ENCODE measurements at regions not wholly inside any gene's neighbourhood (a gene's known extent, or its start where the extent isn't known, plus 50 kb on each side); places are given as distances from the start of the nearest gene placed in this dataset.

DNA sequence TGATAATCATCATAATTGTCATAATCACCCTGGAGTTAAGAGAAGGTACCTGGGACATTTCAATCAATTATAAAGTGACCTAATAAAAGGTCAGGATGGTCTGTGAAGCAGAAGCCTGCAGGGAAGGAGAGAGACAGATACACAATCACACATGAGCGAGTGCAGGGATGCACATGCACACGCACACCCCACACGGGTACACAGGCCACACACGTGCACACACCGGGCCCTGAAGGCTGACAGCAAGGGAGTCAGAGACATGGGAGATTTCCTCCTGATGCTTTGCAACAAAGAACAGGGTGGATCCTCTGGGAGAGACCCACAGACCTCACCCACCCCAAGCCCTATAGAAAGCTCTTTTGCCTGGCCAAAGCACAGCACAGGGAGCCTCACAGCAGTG is 82.3 kb upstream of the ZC3H12A start:
- H3K36me3 ChIP-seq: no peaks in the 10 kb centered on the region
- H3K9me3 ChIP-seq: no peaks in the 10 kb centered on the region
- no peak for TF ChIP-seq POLR2AphosphoS5 (IDR thresholded peaks at IDR 0.05)
- TF ChIP-seq, protein P1, sequence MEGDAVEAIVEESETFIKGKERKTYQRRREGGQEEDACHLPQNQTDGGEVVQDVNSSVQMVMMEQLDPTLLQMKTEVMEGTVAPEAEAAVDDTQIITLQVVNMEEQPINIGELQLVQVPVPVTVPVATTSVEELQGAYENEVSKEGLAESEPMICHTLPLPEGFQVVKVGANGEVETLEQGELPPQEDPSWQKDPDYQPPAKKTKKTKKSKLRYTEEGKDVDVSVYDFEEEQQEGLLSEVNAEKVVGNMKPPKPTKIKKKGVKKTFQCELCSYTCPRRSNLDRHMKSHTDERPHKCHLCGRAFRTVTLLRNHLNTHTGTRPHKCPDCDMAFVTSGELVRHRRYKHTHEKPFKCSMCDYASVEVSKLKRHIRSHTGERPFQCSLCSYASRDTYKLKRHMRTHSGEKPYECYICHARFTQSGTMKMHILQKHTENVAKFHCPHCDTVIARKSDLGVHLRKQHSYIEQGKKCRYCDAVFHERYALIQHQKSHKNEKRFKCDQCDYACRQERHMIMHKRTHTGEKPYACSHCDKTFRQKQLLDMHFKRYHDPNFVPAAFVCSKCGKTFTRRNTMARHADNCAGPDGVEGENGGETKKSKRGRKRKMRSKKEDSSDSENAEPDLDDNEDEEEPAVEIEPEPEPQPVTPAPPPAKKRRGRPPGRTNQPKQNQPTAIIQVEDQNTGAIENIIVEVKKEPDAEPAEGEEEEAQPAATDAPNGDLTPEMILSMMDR (IDR thresholded peaks at IDR 0.05): no peak
- TF ChIP-seq POLR2A (IDR thresholded peaks at IDR 0.05): no peak
- no peak for TF ChIP-seq EP300 (IDR thresholded peaks at IDR 0.05)
- ATAC-seq: no peak
- WGBS, 2 donors (ENCODE audit: low coverage in 1 of 2): 57 to 66% methylated on average over 2 to 4 of the region's 5 CpGs
- peaks cover 88% of the 10 kb centered on the region for H3K27me3 ChIP-seq
- H3K4me1 ChIP-seq: no peaks in the 10 kb centered on the region
- no peak overlapping the region for H3K4me3 ChIP-seq
- no peak overlapping the region for H3K27ac ChIP-seq

DNA sequence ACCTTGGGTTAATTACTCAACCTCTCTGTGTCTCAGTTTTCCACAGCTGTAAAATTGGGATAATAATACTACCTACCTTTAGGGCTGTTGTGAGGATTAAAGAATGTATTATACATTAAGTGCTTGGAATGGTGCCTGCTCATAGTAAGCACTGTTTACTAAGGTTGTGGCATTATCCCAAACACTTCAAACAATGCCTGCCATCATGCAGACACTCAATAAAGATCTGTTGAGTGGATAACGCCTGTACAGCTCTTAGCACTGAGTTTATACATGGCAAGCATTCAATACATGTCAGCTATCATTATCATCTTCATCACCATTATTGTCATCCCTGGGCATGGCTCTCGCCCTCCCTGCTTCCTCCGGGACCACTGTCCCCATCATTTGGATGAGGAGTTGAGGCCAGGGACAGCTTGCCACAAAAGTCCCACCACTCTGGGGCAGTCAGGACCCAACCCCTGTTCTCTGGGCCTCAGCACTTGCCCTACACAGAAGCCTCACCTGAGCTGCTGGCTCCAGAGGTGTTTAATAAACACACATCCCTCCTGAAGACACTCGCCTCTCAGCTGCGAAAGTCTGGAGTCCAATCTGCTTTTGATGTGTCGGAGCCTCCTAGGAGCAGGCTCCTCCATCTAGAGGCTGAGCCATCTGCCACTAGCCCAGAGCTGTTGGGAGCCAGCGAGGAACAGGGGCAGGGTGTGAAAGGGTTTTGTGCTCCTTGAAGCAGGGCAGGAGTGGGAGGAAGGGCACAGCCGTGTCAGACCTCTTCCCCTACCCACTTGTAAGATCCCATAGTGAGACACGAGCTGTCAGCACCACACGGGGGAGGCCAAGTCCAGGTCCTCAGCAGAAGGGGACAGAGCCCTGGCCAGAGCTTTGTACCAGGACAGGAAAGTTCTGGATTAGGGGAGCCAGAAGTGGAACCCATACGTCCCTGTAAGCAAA is 80.9 kb upstream of the ZC3H12A start:
- H3K36me3 ChIP-seq: no peaks in the 10 kb centered on the region
- no peak overlapping the region for H3K27ac ChIP-seq
- 24 to 55% methylated on average over 3 to 4 of the region's 11 CpGs for WGBS, 2 donors (ENCODE audit: low coverage in 1 of 2)
- no peaks in the 10 kb centered on the region for H3K4me1 ChIP-seq
- no peak for ATAC-seq
- H3K9me3 ChIP-seq: no peaks in the 10 kb centered on the region
- TF ChIP-seq EP300 (IDR thresholded peaks at IDR 0.05) (no peak), POLR2A (IDR thresholded peaks at IDR 0.05) (no peak), POLR2AphosphoS5 (IDR thresholded peaks at IDR 0.05) (no peak)
- TF ChIP-seq, protein P1 (IDR thresholded peaks at IDR 0.05): no peak
- no peak overlapping the region for H3K4me3 ChIP-seq
- H3K27me3 ChIP-seq: peaks cover 89% of the 10 kb centered on the region

DNA sequence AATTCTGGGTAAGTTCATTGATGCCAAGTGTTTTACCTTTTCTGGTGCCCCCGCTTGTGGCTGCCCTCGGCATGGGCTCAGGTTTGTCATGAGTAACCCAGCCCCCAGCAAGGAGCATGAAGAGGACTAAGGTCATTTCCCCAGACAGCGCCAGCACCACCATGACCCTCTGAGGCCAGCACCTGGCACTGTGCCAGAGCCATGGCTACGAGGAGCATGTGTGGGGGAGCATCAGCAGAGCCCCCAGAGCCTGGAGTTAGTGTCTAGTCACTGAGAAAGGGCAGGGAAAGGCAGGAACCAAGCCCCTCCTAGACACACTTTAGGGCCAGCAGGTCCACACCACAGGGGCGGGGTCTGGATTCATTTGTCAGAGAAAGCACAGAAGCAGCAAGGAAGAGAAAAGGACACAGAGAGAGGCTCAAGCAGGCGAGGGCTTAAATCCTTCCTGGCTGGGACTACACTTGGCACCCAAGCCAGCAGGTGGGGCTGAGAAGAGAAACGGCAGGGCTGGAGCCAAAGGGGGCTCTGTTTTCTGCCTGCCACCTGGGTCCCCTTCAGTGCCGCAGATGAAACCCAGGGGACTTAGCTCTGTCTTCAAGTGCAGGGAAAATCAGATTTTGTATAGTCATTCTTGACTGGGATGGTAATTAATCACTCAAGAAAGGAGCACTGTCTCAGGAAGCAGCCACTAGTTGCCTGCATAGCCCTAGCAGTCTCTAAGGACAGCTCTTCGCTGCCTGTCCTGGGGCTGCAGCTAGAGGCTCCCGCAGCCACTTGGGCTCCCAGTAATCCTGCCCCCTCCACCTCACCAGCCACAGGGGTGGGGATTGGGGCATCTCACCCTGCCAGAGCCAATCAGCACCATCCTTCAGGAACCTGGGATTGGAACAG is 79.6 kb upstream of the ZC3H12A start:
- H3K36me3 ChIP-seq: no peaks in the 10 kb centered on the region
- TF ChIP-seq POLR2A (IDR thresholded peaks at IDR 0.05) (no peak), POLR2AphosphoS5 (IDR thresholded peaks at IDR 0.05) (no peak), EP300 (IDR thresholded peaks at IDR 0.05) (no peak)
- TF ChIP-seq, protein P1 (IDR thresholded peaks at IDR 0.05): no peak
- no peaks in the 10 kb centered on the region for H3K9me3 ChIP-seq
- no peak overlapping the region for H3K4me3 ChIP-seq
- 15 to 49% methylated on average over 4 to 7 of the region's 10 CpGs for WGBS, 2 donors (ENCODE audit: low coverage in 1 of 2)
- no peak for ATAC-seq
- H3K27me3 ChIP-seq: peaks cover 84% of the 10 kb centered on the region
- H3K27ac ChIP-seq: no peak overlapping the region
- no peaks in the 10 kb centered on the region for H3K4me1 ChIP-seq

DNA sequence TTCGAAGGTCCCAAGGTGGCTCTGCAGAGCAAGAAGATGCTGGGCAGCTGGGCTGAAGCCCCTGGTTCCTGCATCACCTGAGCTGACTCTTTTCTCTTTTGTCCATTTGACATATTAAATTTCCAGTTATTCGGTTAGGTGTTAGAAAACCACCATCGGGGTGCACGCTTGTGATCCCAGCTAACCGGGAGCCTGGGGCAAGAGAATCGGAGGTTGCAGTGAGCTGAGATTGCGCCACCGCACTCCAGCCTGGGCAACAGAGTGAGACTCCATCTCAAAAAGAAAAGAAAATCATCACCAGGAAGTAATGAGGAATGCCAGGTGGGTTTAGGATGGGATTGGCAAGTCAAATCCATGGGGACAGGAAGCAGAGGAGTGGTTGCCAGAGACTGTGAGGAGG is 76.3 kb upstream of the ZC3H12A start:
- Histone ChIP-seq H3K9me3 (no peaks in the 10 kb centered on the region), H3K27me3 (peaks cover 61% of the 10 kb centered on the region), H3K36me3 (no peaks in the 10 kb centered on the region), H3K27ac (no peak overlapping the region), H3K4me3 (no peak overlapping the region), H3K4me1 (no peaks in the 10 kb centered on the region)
- no peak for ATAC-seq
- WGBS, 2 donors (ENCODE audit: low coverage in 1 of 2): 78 to 95% methylated on average over 2 to 7 of the region's 8 CpGs
- TF ChIP-seq, protein P1 (IDR thresholded peaks at IDR 0.05): no peak
- TF ChIP-seq EP300 (IDR thresholded peaks at IDR 0.05) (no peak), POLR2A (IDR thresholded peaks at IDR 0.05) (no peak), POLR2AphosphoS5 (IDR thresholded peaks at IDR 0.05) (no peak)
